Endothelial cell of umbilical vein (primary cell): ENCODE measurements at regions not wholly inside any gene's neighbourhood (a gene's known extent, or its start where the extent isn't known, plus 50 kb on each side); places are given as distances from the start of the nearest gene placed in this dataset.

Source experiments
- FOS ChIP-seq: IDR thresholded peaks from 2 replicates; pipeline ENCODE4 v1.6.1; 2011; ENCODE audit warnings: mild to moderate bottlenecking, low read length, moderate library complexity, borderline replicate concordance; ENCODE audit not compliant: insufficient read depth
- POLR2A ChIP-seq: IDR thresholded peaks from 2 replicates; pipeline ENCODE4 v1.6.1; 2012; ENCODE audit warnings: low read depth, mild to moderate bottlenecking, control low read depth, low read length
- POLR2AphosphoS5 ChIP-seq: IDR thresholded peaks from 2 replicates; pipeline ENCODE4 v1.6.1; 2012; ENCODE audit warnings: low read depth, mild to moderate bottlenecking, control low read depth, low read length, moderate library complexity; ENCODE audit not compliant: insufficient read depth
- TF ChIP-seq, protein P1 (sequence below), 2 donors: IDR thresholded peaks; 1 replicate in 1 of 2; 2 replicates in 1 of 2; pipeline ENCODE4 v1.5.1; 2011; ENCODE audit warnings: low read length in 2 of 2, mild to moderate bottlenecking in 2 of 2, moderate library complexity in 2 of 2, control low read depth in 1 of 2, inconsistent platforms in 1 of 2, low read depth in 1 of 2; ENCODE audit not compliant: insufficient read depth in 1 of 2; ENCODE audit errors: extremely low read depth in 1 of 2

DNA sequence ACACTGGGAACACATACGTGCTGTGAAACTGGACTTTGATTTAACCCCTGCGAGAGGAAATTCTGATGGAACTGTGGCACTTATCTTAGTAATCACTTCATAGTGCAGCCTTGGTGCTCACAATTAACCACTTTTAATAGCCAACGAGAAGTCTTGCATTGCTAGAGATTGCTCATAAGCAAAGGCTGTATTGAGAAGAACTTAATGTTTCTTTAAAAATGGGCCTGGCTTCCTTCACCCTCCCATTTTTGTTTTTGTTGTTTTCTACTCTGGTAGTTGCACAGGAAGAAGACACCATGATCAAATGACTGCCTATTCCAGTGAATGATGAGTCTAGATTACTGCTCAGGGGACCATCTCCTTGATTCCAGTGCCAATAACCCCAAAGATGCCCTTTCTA, 52.5 kb upstream of the NKAP start:
- TF ChIP-seq POLR2AphosphoS5 (no peak), POLR2A (no peak), FOS (no peak)
- TF ChIP-seq, protein P1, sequence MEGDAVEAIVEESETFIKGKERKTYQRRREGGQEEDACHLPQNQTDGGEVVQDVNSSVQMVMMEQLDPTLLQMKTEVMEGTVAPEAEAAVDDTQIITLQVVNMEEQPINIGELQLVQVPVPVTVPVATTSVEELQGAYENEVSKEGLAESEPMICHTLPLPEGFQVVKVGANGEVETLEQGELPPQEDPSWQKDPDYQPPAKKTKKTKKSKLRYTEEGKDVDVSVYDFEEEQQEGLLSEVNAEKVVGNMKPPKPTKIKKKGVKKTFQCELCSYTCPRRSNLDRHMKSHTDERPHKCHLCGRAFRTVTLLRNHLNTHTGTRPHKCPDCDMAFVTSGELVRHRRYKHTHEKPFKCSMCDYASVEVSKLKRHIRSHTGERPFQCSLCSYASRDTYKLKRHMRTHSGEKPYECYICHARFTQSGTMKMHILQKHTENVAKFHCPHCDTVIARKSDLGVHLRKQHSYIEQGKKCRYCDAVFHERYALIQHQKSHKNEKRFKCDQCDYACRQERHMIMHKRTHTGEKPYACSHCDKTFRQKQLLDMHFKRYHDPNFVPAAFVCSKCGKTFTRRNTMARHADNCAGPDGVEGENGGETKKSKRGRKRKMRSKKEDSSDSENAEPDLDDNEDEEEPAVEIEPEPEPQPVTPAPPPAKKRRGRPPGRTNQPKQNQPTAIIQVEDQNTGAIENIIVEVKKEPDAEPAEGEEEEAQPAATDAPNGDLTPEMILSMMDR (IDR thresholded peaks at IDR 0.05; ENCODE audit: extremely low read depth in 1 of 2, insufficient read depth in 1 of 2, low read depth in 1 of 2, low read length in 2 of 2), result no peak
